DOHH2 (cell line): ENCODE measurements at regions not wholly inside any gene's neighbourhood (a gene's known extent, or its start where the extent isn't known, plus 50 kb on each side); places are given as distances from the start of the nearest gene placed in this dataset.

Experiments
- CTCF ChIP-seq: fragments of 200-600 bp; sonication (generic); IDR thresholded peaks from one replicate; pipeline ENCODE4 v1.5.1; 2014; ENCODE audit warnings: antibody characterized with exemption, mild to moderate bottlenecking, low read depth, low read length; ENCODE audit not compliant: poor library complexity, severe bottlenecking
- EZH2phosphoT487 ChIP-seq: fragments of 200-600 bp; sonication (generic); IDR thresholded peaks from 2 replicates; pipeline ENCODE4 v1.6.1; 2017; ENCODE audit warnings: borderline replicate concordance, mild to moderate bottlenecking, antibody characterized with exemption, low read length, moderate library complexity, mixed read lengths

DNA sequence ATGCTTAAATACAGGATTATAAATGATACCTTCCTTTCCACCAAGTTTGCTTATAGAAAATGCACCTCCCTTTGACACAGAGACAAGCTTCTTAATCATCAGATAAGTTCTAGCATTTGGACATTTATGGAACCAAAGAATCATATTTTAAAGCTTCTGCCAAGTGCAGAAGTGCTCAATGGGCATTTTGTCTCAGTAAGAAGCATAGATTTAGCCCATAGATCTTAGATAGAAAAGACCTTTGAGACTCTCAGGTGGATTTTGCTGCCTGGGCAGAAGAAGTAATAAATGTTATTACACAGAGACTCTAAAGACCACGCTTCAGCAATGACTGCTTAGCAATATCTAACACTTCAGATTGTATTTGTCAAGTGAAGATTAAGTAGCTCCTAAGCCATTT lies 174.6 kb downstream of the VEGFC start:
- TF ChIP-seq CTCF, result no peak
- TF ChIP-seq EZH2phosphoT487, result no peak
